ENCODE measurements at regions not wholly inside any gene's neighbourhood (a gene's known extent, or its start where the extent isn't known, plus 50 kb on each side); places are given as distances from the start of the nearest gene placed in this dataset.

DNA sequence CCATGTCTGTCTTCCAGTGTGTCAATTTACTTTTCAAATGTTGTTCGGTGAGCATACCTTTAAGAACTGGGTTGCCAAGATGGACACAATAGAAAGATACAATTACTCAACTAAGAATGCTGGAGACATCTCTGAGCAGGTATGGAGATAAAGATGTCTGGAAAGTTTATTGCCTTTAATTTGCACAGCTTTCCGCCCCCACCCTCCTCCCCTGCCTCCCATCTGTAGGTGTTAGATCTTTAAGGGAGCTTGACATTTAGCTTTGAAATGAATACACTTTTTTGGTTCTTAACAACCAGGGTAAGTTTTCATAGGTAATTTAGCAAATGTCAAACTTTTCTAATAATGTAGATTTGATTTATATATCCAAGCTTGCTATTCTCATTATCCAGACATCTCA is 104.4 kb downstream of the BTBD3 start:
- TF ChIP-seq, protein P1, sequence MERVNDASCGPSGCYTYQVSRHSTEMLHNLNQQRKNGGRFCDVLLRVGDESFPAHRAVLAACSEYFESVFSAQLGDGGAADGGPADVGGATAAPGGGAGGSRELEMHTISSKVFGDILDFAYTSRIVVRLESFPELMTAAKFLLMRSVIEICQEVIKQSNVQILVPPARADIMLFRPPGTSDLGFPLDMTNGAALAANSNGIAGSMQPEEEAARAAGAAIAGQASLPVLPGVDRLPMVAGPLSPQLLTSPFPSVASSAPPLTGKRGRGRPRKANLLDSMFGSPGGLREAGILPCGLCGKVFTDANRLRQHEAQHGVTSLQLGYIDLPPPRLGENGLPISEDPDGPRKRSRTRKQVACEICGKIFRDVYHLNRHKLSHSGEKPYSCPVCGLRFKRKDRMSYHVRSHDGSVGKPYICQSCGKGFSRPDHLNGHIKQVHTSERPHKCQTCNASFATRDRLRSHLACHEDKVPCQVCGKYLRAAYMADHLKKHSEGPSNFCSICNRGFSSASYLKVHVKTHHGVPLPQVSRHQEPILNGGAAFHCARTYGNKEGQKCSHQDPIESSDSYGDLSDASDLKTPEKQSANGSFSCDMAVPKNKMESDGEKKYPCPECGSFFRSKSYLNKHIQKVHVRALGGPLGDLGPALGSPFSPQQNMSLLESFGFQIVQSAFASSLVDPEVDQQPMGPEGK (CRISPR knock-in tag; IDR thresholded peaks at IDR 0.05; ENCODE audit: borderline replicate concordance) = no peak
- TF ChIP-seq ARNTL (CRISPR knock-in tag; IDR thresholded peaks at IDR 0.05; ENCODE audit: borderline replicate concordance, low read depth) (no peak), CSDC2 (CRISPR knock-in tag; IDR thresholded peaks at IDR 0.05) (no peak), TOX (CRISPR knock-in tag; IDR thresholded peaks at IDR 0.05; ENCODE audit: borderline replicate concordance) (no peak), ISL1 (CRISPR knock-in tag; IDR thresholded peaks at IDR 0.05) (no peak), BACH2 (CRISPR knock-in tag; IDR thresholded peaks at IDR 0.05; ENCODE audit: borderline replicate concordance) (no peak), PPARA (CRISPR knock-in tag; IDR thresholded peaks at IDR 0.05; ENCODE audit: borderline replicate concordance) (no peak), ZFP3 (CRISPR knock-in tag; IDR thresholded peaks at IDR 0.05) (no peak), SNAI2 (CRISPR knock-in tag; IDR thresholded peaks at IDR 0.05) (no peak), ZC3H10 (CRISPR knock-in tag; IDR thresholded peaks at IDR 0.05) (no peak), GLIS3 (CRISPR knock-in tag; IDR thresholded peaks at IDR 0.05) (no peak)
- TF ChIP-seq, protein P2, sequence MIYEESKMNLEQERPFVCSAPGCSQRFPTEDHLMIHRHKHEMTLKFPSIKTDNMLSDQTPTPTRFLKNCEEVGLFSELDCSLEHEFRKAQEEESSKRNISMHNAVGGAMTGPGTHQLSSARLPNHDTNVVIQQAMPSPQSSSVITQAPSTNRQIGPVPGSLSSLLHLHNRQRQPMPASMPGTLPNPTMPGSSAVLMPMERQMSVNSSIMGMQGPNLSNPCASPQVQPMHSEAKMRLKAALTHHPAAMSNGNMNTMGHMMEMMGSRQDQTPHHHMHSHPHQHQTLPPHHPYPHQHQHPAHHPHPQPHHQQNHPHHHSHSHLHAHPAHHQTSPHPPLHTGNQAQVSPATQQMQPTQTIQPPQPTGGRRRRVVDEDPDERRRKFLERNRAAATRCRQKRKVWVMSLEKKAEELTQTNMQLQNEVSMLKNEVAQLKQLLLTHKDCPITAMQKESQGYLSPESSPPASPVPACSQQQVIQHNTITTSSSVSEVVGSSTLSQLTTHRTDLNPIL (CRISPR knock-in tag; IDR thresholded peaks at IDR 0.05; ENCODE audit: low read depth) = no peak
